ENCODE measurements at regions not wholly inside any gene's neighbourhood (a gene's known extent, or its start where the extent isn't known, plus 50 kb on each side); places are given as distances from the start of the nearest gene placed in this dataset.

GRCh38 chr2:147511491-147511948, 333.3 kb upstream of the ACVR2A start:
- Histone ChIP-seq H3K4me1 (ENCODE audit: insufficient read depth, low read length) (peaks cover 3% of the 10 kb centered on the region; the same call in 1 of the 2 replicates), H3K27me3 (ENCODE audit: insufficient read depth, low read length) (no peaks in the 10 kb centered on the region), H2AFZ (ENCODE audit: low read length) (no peak overlapping the region), H3K27ac (ENCODE audit: insufficient read length, low read depth, low read length) (no peak overlapping the region), H3K79me2 (ENCODE audit: insufficient read depth, low read length) (no peaks in the 10 kb centered on the region), H3K9ac (ENCODE audit: extremely low read depth, insufficient read length, low read length) (no peak overlapping the region), H2BK20ac (ENCODE audit: low read depth, low read length, poor library complexity, severe bottlenecking) (no peak overlapping the region), H3K4me2 (ENCODE audit: insufficient read depth, insufficient read length, low read length) (no peak overlapping the region), H3K23me2 (ENCODE audit: insufficient read length, low read depth, low read length, poor library complexity, severe bottlenecking) (no peaks in the 10 kb centered on the region), H2BK120ac (ENCODE audit: low read depth, low read length, poor library complexity, severe bottlenecking) (no peak overlapping the region), H4K8ac (replicated peaks; ENCODE audit: insufficient read length, low read depth, low read length) (no peak overlapping the region), H3K9me3 (ENCODE audit: control insufficient read depth, low read depth, low read length) (no peaks in the 10 kb centered on the region), H3K56ac (ENCODE audit: insufficient read length, low read depth, low read length) (no peak overlapping the region), H4K20me1 (ENCODE audit: control insufficient read depth, insufficient read depth, insufficient read length) (no peaks in the 10 kb centered on the region), H2BK5ac (ENCODE audit: insufficient read length, low read length) (no peak overlapping the region), H3T11ph (ENCODE audit: low read length) (no peak overlapping the region), H4K91ac (ENCODE audit: insufficient read length, low read depth, low read length) (no peak overlapping the region), H2BK15ac (ENCODE audit: low read depth, low read length) (no peak overlapping the region), H3K4ac (ENCODE audit: low read depth, low read length) (no peak overlapping the region), H4K5ac (ENCODE audit: insufficient read length, low read depth, low read length) (no peak overlapping the region), H2BK12ac (ENCODE audit: insufficient read length, low read depth, low read length) (no peak overlapping the region), H2AK5ac (ENCODE audit: insufficient read length, low read length) (no peak overlapping the region), H3K79me1 (ENCODE audit: insufficient read depth, low read depth, low read length, poor library complexity, severe bottlenecking) (no peaks in the 10 kb centered on the region), H3K18ac (ENCODE audit: insufficient read length, low read depth, low read length) (no peak overlapping the region), H3K14ac (ENCODE audit: insufficient read depth, low read length) (no peak overlapping the region), H3K23ac (ENCODE audit: insufficient read length, low read depth, low read length) (no peak overlapping the region)
- Mint-ChIP-seq H3K4me3 (no peak overlapping the region), H3K27ac (no peak overlapping the region), H3K4me1 (peaks cover 9 to 10% of the 10 kb centered on the region in 2 experiments), H3K36me3 (ENCODE audit: insufficient read depth in 1 of 3, low read depth in 3 of 3) (peaks cover 0 to 6% (median 4%) of the 10 kb centered on the region in 3 experiments; a peak in 4 of 7 replicates), H3K27me3 (ENCODE audit: low read depth) (no peaks in the 10 kb centered on the region), H3K9me3 (peaks cover 0 to 2% of the 10 kb centered on the region in 2 experiments; a peak in 1 of 5 replicates)
- TF ChIP-seq CTCF (conservative IDR thresholded peaks at IDR 0.05): no peak
- no peak for DNase-seq
- WGBS (ENCODE audit: extremely low coverage, insufficient read length, low lambda C conversion rate): no CpG with 5 or more reads among the region's 6 CpGs
